SKM-1 treated with dmso at 0.1 percent for 144 hours (cell line): ENCODE measurements at regions not wholly inside any gene's neighbourhood (a gene's known extent, or its start where the extent isn't known, plus 50 kb on each side); places are given as distances from the start of the nearest gene placed in this dataset.

Experiments used
- DNase-seq: peaks from one replicate; lab custom pipeline; 2025; ENCODE audit not compliant: unreplicated experiment; lab: John Stamatoyannopoulos, UW

DNA sequence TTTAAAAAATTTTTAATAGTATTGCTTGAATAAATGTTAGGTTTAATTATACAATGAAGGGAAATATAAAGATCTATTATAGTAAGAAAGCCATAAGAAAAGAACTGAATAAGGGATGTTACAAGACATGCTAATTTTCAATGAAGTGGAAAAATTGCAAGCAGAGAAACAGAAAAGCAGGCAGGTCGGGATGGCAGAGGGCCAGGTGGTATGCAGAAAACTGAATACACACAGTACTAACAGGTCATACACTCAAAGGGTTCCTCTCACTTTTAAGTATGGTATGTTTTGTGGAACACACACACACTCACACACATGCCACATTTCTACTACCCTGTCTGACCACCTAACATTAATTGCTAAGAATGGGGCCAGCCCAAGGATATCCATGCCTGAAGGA, 76.7 kb upstream of the DTNA start:
- no peak for DNase-seq

DNA sequence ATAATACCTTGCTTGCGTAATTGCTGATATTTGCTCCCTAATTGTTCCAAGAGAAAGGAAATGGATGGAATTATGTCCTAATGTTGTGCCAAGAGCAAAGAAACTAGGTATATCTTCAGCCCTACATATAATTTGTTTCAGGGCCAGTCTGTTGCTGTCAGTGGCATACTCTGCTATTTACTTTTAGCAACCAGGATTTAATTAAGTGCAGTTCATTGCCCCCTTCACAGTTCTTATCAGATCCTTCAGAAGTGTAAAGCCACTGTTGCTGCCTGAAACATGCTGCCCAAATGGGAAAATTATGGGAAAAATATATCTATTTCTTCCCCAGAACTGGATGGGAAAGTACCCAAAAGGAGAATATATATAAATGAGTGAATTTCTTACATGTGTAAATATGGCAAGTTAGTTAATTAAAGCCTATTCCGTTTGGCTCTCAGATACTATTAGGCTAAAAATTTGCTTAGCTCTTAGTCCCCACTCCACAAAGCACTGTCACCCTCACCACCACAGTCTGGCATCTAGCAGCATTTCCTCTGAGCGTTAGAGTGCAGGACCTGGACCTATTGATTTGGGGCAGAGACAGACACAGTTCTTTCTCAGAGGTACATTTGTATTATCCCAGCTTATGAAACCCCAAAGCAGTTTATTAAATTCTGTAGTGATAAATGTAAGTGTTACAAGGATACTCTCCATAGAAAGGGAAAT, 72.8 kb upstream of the DTNA start:
- no peak for DNase-seq

DNA sequence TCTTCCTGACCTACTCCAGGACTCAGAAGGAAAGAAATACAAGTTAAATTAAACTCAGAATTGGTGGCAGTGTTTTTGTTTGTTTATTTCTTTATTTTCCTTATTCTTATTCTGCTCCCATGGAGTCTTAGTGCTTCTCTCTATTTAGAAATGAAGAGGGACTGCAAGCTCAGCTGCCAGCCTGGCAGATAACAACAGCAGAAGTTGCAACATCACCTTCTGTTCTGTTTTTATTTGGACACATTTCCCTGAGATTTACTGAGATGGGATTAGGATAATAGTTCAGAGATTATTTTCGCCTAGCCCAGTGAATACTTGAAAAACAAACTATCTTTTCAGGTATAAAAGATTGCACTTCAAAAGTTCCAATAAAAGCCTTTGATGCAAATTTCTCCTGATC, 70.4 kb upstream of the DTNA start:
- DNase-seq: no peak

DNA sequence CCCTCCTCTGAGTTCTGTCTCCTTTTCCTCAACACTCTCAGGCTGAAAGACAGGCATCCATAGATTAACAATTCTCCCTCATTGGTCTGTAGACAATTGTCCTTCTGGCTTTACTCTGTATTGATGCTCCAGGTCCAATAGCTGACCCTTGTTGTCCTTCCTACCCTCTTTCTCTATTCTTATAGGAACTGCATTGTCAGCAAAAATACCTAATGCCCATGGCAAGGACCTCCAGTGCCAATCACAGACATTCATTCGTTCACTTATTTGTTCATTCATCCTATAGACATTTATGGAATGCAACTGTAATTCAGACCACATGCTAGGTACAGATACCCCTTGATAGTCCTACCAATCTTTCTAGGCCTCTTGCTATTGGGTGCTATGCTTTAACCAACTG, 69.8 kb upstream of the DTNA start:
- DNase-seq: no peak

DNA sequence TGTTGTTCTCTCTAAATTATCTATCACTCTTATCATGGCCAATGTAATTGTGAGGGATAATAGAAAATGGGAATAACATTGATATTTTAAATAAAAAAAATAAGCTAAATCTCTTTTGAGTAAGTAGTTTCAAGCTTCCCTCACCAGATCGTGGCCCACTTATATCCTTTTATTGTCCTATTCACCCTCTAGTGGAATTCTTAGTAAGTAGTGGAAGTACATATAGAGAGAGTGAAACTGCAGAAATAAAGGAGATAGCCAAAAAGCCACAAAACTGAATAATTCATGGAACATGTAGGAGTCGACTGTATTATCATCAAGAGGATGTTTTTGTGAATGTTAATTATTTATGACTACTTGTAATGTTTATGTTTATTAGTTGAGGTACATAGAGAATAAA, 66.1 kb upstream of the DTNA start:
- no peak for DNase-seq

DNA sequence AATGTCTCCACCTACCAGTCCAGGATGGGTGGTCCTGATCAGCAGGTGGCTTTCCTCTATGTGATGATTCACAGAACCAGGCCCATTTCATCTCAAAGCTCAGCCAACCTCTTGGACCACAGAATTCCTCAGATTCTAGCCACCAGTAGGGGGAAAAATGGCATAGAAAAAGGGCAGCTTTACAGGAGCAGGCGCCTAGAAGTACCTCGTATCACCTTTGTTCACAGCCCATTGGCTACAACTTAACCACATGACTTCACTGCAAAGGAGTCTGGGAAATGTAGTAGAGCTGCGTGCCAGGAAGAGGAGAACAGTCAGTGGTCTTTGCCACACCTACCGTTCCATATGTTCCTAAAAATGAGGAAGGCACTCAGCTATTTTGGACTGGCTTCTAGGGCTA, 62.8 kb upstream of the DTNA start:
- no peak for DNase-seq

DNA sequence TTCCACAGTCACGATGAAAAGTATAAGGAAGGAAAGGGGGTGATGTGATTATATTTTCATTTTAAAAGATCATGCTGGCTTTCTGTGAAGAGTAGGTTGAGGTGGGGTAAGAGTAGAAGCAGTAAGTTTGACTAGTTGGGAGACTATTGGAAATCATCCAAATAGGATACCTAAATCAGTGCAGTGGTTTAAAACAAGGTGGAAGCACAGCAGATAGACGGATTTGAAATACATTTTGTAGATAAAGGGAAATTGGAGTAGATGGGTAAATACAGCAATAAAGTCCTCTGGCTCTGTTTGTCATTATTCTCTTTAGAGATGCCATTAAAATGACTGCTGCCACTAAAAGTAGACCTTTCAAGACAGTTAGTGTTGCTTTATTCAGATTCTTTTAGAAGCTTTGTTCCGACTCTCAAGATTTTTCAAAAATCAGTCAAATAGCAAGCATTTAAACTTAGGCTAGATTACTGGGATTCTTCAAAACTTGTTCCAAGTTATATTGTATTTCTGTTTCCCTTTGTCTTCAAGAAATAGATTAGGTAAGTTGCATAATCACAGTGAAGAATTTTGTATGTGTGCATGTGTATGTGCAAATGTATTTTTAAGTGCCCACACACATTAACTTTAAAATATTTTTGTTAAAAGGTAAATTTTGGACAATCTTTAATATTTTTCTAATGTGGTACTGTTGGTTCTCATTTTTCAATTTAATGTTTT, 61.7 kb upstream of the DTNA start:
- no peak for DNase-seq

DNA sequence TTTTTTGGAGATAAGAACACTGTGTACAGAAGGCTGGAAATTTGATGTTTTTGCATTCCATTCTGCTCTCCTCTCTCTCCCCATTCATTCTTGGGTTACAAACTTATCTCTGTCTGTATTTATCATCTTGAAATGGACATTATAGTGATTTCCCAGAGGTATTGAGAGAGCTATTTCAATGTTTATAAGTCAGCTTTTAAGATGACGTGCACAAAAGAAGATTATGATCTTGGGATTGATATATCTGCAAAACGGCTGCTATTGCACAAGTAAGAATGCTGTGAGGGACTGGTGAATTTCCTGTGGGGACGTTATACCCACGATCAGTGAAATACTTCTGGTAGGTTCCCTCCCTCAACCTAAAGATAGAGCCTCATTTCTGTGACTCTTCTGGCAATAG, 61.0 kb upstream of the DTNA start:
- peak; percentile 19 for DNase-seq

DNA sequence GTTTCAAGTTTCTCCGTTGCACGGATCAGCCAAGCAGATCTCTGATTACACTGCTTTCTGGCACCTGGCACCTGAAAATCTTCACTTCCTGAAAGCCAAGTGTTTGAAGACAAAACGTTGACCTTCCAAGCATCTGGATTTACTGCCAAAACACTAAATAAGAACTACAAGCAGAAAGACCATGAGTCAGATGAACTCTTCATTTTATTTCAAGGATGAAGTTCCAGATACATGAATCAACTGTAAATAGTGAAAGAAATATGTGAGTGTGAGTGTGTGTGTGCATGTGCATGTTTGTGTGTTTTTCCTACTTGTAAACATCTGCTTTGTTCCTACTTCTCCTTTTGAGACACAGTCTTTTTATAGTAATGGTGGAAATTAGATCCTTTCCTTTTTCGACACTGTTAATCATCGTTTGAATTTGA, 60.0 kb upstream of the DTNA start:
- peak; percentile 8 for DNase-seq

DNA sequence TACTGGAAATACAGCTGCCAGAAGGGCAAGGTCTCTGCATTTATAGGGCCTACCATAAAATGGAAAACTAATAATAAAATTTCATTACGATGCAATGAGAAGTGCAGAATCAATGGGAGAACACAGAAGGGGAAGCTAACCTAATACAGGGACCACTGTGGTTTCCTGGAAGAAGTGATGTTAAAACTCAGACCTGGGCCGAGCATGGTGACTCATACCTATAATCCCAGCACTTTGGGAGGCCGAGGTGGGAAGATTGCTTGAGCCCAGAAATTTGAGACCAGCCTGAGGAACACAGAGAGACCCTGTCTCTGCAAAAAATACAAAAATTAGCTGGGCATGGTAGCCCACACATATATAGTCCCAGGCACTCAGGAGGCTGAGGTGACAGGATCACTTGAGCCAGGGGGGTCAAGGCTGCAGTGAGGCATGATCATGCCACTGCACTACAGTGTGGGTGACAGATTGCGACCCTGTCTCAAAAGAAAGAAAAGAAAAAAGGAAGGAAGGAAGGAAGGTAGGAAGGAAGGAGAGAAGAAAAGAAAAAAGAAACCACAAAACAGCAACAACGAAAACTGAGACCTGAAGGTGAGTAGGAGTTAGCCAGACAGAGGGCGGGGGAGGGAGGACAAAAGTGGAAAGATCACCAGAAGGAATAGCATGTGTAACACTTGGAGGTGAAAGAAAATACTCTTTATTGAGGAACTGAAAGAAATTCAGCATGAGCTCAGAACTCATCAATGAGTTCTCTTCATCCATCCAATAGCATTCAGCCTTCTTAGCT, 58.3 kb upstream of the DTNA start:
- peak; percentile 42 for DNase-seq

DNA sequence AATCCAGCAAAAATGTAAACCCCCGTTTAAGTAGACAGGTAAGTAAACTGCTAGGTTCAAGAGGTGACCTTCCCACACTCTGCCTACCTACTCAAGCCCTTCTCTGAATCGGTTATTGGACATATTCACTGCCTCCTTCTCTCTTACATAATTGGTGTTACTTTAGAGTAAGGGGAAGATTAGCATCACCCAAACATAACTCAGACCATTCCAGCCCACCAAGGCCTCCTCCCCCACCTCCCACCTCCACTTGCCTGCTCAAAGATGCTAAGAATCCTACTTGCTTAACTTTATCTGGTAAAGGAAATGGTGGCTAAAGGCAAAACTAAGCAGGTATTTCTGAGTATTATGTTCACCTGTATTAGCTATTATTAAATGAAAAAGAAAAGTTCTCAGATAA, 55.0 kb upstream of the DTNA start:
- no peak for DNase-seq

DNA sequence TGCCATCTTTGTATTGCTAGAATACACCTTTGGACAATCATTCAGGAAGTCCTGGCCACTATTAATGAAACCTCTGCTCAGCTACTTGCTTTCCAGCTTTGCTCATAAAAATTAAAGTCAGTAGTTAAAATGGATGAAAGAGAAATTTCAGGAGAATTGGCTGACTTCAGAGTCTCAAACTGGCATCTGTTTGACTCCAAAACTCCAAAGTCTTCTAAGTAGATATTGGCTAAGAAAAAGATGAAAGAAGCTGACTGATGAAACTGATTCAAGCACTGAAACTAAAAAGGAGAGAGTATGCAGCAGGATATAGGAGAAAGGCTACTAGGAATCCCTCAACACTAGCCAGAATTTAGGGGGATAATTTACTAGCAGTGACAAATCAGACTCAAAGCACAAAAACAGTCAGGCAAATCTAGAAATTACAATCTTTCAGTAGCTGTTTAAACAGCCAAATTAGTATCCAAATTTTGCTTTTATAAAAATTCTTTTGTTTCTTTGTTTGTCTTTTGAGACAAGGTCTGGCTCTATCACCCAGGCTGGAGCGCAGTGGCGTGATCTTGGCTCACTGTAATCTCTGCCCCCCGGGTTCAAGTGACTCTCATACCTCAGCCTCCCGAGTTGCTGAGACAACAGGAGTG, 52.1 kb upstream of the DTNA start:
- DNase-seq: no peak

DNA sequence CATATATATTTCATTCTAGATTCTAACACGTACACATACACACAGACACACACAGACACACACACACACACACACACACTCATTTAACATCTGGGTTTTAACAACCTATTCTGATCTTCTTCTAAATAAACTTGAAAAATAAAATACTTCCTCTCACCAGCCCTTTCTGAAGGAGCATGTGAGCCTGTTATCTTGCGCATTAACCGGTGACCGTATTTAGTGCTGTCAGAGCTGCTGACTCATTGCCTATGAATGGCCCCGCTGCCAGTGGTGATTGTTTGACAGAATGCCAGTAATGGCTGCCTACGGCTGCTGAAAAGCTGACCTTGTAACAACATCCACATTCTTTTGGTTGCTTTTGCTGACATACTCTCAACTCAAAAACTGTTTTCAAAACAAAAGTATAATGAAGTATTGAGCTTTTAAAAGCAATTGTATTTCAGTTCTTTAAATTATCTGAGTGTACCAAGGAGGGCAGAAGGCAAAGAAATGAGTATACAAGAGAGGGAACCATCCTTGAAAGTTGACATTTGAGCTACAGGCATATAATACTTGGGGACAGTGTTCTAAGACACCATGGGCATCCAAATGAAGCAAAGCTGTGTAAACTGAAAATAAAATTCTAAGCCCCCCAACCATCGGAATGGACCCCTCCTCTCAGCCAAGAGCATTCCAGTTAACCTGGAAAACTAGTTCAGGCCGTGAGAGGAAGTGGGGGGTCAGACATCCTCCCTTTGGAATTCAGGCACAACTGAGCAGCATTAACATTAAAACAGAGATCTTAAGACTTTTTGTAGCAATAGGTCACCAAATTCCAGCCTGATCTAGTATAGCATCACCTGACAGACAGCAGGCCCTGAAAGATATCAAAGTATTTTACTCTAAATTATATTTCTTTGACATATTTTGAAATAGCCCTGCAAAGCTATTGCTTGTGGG, 50.2 kb upstream of the DTNA start:
- DNase-seq: no peak
